CMK (cell line): ENCODE measurements at regions not wholly inside any gene's neighbourhood (a gene's known extent, or its start where the extent isn't known, plus 50 kb on each side); places are given as distances from the start of the nearest gene placed in this dataset.

Experiments used
- DNase-seq: peaks from one replicate; pipeline ENCODE4 v3.0.0-alpha.2; 2010; ENCODE audit warnings: low read depth

GRCh38 chr11:91761406-91762025 lies 463.1 kb upstream of the FAT3 start:
- DNase-seq: no peak

DNA sequence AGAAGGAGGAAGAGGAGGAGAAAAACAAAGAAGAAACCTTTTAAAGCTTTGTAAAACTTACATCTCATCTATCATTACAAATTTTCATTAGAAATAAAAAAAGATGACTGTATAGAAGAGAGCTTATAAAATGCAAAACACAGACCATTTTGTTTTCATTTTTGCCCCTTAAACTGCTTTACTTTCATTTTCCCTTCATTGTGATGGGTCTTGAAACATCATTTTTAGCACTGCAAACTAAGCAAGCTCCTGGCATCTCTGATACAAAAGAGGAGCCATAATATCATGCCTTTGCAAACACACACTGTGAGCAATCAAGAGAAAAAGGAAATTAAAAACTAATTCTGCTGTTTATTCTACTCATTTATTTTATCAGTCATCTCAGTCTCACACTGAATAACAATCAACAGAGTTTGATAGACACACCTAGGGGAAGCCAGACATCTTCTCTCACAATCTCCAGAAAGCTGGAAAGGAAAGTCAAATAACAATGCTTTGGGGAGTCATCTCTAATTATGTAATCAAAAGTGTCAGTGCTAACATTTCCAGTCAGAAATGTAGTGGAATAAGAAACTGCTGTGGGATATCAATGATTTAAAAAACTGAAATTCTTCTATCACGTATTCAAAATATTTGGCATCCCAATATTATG lies 467.7 kb upstream of the FAT3 start:
- DNase-seq: no peak

DNA sequence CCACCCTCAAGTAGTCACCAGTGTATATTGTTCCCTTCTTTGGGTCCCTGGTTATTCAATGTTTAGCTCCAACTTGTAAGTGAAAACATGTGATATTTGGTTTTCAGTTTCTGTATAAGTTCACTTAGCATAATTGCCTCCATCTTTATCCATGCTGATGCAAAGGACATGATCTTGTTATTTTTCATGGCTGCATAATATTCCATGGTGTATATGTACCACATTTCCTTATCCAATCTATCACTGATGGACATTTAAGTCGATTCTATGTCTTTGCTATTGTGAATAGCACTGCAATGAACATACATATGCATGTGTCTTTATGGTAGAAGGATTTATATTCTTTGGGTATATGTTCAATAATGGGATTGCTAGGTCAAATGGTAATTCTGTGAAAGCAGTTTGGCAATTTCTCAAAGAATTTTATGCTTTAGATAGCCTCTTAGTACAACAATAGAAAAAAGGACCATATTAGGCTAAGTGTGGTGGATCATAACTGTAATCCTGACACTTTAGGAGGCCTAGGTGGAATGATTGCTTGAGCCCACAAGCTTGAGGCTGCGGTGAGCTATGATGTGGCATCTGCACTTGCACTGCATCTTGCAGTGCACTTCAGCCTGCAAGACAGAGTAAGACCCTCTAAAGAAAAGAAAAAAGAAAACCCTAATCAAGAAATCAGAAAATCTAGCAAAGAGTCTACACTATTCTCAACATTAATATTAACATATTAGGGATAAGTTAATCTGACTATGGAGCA lies 468.5 kb upstream of the FAT3 start:
- DNase-seq: no peak

- DNase-seq: no peak
These were observed 469.1 kb upstream of the FAT3 start for GRCh38 chr11:91755526-91755925.

DNA sequence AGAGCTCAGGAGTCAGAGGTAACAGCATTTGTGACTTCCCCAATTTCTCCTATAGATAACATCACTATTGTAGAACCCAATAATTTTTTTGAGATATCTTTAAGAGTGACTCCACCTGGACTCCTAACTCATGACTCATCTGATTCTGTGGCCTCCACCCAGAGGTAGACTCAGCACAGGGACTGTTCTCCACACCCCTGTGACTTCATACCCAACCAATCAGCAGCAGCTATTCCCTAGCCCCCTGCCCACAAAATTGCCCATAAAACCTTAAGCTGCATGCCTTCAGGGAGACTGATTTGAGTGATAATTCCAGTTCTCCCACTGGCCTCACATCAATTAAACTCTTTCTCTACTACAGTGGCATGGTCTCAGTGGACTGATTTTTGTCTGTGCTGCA lies 475.4 kb upstream of the FAT3 start:
- no peak for DNase-seq

- DNase-seq: no peak
These were observed 482.5 kb upstream of the FAT3 start for GRCh38 chr11:91742155-91742554.

- DNase-seq: no peak
These were observed 493.6 kb upstream of the FAT3 start for GRCh38 chr11:91731051-91731450.

- DNase-seq: no peak
These were observed 494.0 kb upstream of the FAT3 start for GRCh38 chr11:91730620-91731019.

DNA sequence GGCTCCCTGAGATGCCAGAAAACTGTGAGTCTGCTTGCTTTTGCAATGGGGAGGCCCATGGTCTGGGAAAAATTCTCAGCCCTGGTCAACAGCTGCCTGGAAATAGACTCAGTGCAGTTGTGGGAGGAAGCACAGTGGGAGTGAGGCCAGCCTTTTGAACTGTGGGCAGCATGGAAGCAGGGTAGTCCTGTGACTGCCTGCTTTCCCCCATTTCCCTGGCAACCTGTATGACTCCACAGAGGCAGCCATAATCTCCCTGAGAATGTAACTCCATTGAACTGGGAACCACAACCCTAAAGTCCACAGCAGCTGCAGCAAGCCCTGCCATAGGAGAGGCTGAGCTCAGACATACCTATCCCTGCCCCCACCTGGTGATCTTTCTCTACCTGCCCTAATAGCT lies 494.6 kb upstream of the FAT3 start:
- DNase-seq: no peak

DNA sequence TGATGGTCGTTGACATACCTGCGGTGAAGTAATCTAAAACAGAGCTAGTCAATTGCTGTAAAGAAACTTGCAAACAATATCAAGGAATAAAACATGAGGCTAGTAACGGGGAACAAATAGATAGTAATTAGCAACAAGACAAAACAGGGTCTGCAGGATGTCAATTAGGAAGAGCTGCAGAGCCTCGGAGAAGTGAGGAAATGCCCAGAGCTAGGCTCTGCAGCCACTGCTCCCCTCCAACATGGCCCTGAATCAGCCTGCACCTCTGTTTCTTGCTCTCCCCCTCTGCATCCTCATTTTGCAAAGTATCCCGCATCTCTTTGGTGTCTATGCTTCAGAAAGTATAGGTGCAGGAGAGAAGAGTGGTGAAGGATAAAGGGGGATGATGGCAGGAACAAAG lies 507.4 kb upstream of the FAT3 start:
- DNase-seq: no peak

- DNase-seq: no peak
These were observed 516.8 kb upstream of the FAT3 start for GRCh38 chr11:91707652-91708482.

DNA sequence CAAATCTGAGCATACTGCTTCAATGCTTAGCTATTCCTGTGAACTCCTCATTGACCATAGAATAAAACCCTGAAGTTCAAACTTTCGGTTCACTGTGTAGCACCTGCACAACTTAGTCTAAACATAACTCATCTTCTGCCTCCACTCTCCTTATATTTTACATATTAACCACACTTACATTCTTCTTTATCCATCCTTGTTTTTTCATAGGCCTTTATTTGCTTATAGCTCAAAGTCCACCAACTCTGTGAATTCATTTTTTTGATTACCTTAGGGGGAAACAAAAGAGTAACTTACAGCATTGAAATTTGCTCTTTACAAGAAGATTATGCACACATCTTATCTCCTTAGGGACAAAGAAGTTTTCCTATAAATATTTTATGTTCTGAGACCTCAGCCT lies 521.6 kb upstream of the FAT3 start:
- DNase-seq: no peak

- no peak for DNase-seq
These were observed 523.8 kb upstream of the FAT3 start for GRCh38 chr11:91700854-91701253.

DNA sequence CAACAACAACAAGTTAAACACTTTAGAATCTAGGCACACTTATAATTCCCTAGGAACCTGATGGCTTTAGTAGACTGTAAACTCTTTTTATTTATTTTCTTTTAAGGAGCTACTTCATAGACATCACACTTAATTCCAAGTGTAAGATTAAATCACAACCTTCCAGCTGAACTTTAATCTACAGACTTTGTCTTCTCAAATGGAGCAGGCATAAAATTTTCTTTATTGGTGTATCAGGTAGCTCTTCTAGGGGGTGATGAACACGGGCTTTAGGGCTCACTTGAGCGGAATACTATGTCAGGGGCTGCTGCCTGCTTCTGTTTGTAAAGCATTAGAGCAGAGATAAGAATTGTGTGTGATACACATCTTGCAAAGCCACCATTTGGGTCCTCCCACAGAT lies 525.8 kb upstream of the FAT3 start:
- no peak for DNase-seq

DNA sequence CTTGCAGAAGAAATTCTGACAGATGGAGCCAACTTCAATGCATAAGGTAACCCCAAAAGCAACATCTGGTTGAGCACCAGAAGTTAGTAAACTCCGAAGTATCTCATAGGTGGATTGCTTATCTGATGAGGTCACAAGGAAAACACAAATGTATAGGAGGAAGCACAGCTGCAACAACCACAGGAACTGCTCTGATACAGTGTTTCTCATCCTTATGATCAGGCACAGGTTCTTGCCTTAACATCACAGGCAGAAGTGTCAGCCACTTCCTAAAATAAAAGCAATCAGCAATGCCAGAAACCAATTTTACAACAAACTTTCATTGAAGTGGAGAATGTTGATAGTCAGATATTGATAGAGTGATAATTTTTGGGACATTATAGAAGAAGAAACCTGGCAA lies 530.3 kb upstream of the FAT3 start:
- DNase-seq: no peak

- DNase-seq: no peak
These were observed 532.7 kb upstream of the FAT3 start for GRCh38 chr11:91691872-91692271.

DNA sequence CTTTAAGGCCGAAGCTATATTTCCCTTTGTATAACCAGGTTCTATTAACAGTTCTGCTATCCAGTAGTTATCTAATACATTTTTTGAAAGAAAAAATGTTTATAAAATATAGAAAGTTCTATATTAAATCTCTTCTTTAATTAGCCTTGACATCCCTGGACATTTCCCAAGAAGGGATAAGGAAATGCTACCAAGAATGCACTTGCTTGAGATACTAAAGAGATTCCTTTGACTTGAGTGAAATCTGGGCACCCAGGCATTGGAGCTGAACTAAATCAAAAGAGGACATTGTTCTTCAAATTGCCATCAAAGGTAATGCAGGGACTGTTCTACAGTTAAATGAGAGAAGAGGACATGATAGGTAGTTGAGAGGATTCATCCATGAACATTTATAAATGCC lies 535.9 kb upstream of the FAT3 start:
- DNase-seq: no peak

DNA sequence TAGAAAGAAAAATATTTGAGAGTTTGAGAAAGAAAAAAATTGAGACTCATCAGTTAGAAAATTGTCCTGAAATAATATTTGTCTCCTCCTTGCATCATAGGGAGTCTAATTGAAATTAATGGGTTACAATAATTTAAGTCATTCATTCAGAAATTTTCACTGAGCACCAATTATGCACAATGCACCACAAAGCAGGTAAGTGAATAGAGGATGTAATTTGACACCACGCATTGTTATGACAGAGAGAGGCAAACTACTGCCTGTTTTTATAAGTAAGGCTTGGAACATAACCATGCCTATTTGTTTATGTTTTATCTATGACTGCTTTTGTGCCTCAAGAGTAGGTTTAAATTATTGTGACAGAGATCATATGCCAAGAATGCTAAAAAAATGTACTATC lies 537.9 kb upstream of the FAT3 start:
- no peak for DNase-seq

- no peak for DNase-seq
These were observed 538.3 kb upstream of the FAT3 start for GRCh38 chr11:91686281-91686680.

GRCh38 chr11:91673705-91674104 lies 550.9 kb upstream of the FAT3 start:
- no peak for DNase-seq

GRCh38 chr11:91664521-91664920 lies 560.1 kb upstream of the FAT3 start:
- DNase-seq: no peak

DNA sequence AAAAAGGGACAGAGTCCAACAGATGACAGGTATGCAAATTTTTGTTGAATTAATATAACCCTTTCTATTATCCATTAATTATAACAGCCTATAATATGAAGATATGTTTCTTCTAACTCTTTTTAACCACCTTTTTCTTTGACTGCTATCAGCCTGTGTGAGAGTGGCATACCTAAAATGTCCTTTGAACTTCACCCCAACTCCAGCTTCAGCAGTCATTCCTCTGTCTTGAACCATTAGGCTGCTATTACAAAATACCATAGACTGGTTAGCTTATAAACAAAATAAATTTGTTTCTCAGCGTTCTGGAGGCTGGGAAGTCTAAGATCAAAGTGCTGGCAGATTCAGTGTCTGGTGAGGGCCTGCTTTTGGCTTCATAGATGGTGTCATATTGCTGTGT lies 564.6 kb upstream of the FAT3 start:
- DNase-seq: no peak

DNA sequence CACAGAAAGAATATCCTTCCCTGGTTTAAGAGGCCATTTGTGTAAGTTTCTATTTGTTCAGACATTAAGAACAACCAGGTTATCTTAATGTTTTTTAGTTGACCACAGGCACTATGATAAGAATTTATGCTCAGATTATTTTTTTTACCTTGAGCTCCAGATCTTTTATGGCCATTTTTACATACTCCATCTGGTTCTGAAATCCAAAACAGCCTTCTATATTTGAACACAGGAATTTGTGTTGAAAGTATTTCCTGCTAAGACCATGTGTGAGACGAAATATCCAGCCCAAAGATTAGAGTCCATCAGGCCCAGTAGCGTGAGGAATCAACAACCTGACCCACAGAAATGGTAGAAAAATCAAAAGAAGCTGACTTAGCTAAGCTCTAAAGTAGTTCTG lies 569.9 kb upstream of the FAT3 start:
- no peak for DNase-seq
